Epithelial cell of prostate (primary cell): ENCODE measurements at regions not wholly inside any gene's neighbourhood (a gene's known extent, or its start where the extent isn't known, plus 50 kb on each side); places are given as distances from the start of the nearest gene placed in this dataset.

Source experiments
- DNase-seq: peaks from one replicate; pipeline ENCODE4 v3.0.0-alpha.2; 2011; ENCODE audit warnings: low read depth, low spot score
- H3K27ac ChIP-seq: fragments of 450-650 bp; 2 replicates; pipeline ENCODE4 v1.5.1; 2017; ENCODE audit warnings: mild to moderate bottlenecking

DNA sequence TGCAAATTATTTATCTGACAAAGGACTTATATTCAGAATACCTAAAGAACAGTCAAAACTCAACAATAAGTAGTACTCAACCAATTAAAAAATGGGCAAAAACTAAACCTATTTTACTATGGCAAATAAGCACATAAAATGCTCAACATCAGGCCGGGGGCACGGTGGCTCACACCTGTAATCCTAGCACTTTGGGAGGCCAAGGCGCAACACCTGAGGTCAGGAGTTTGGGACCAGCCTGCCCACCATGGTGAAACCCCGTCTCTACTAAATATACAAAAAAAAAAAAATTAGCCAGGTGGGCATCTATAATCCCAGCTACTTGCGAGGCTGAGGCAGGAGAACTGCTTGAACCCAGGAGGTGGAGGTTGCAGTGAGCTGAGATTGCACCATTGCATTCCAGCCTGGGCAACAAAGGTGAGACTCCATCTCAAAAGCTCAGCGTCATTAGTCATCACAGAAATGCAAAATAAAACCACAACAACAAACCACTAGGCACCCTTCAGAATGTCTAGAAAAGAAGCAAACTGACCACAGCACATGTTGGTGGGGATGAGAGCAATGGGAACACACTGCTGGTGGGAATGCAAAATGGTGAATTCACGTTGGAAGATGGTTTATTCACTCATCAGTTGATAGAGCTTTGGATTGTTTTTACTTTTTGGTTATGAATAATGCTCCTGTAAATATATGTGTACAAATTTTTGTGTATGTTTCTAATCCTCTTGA is 180.6 kb upstream of the SOX1 start:
- no peak overlapping the region for H3K27ac ChIP-seq
- no peak for DNase-seq

DNA sequence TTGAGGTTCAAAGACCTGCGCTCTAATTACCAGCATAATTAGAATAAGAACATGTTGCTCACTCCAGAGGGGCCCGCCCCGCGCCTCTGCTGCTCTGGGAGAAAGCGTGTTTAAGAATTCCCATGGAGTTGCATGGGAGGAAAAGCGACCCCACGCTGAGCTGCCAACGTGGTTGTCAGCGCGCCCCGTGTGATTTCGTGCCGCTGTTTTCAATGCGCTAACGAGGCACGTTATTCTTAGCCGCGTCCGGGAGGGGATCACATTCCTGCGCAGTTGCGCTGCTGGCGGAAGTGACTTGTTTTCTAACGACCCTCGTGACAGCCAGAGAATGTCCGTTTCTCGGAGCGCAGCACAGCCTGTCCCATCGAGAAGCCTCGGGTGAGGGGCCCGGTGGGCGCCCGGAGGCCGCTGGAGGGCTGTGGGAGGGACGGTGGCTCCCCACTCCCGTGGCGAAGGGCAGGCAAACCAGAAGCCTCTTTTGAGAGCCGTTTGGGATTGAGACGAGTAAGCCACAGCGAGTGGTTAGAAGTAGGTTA is 173.8 kb upstream of the SOX1 start:
- no peak overlapping the region for H3K27ac ChIP-seq

GRCh38 chr13:111893607-111894443 is 173.1 kb upstream of the SOX1 start:
- no peak for DNase-seq
- no peak overlapping the region for H3K27ac ChIP-seq

More for the DNA sequence above, 173.8 kb upstream of the SOX1 start:
- no peak for DNase-seq

GRCh38 chr13:111895896-111896821 is 170.8 kb upstream of the SOX1 start:
- DNase-seq, result no peak
- H3K27ac ChIP-seq, result no peak overlapping the region

DNA sequence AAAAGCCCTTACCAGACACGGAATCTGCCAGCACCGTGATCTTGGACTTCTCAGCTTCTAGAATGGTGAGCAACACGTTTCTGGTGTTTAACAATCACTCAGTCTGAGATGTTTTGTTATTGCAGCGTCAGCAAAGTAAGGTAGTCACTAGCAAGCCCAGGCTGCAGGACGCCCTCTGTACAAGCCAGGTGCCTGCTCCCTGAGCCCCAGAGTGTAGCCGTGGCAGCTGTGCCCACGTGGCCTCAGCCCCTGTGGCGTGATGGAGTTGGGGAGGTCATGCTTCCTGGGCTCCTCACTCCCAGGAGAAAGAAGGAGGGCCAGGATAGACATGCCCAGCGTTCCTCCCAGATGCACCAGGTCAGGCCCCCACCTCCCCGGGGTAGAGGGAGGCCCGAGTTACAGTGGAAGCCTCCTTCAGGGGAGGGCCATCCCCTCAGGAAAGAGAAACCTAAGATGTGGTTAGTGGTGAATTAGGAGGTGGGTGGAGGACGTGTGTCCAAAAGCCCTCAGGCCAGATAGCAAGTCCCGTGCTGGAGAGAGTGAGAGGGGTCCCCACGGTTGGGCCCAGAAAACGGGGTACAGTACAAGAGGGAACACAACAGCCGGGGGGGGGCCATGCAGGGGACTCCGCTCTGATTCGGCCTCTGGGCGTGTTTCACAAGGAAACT is 169.6 kb upstream of the SOX1 start:
- H3K27ac ChIP-seq, result no peak overlapping the region
- DNase-seq, result no peak

DNA sequence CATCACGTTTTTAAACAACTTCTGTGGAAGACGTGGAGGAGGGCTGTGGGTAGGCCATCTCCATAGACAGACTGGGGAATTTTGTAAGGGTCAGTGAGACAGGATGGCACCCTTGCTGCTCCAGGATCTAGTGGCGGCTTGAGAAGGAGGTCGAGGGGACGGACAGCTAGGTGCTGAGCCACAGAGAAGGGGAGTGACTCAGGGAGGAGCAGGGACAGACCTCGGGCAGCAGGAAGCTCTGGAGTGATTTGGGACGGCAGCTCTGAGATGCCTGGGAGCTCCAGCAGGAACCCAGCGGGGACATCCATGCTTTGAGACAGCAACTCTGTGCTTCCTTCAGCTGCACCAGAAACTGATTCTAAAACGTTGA is 169.1 kb upstream of the SOX1 start:
- H3K27ac ChIP-seq, result no peak overlapping the region
- no peak for DNase-seq

DNA sequence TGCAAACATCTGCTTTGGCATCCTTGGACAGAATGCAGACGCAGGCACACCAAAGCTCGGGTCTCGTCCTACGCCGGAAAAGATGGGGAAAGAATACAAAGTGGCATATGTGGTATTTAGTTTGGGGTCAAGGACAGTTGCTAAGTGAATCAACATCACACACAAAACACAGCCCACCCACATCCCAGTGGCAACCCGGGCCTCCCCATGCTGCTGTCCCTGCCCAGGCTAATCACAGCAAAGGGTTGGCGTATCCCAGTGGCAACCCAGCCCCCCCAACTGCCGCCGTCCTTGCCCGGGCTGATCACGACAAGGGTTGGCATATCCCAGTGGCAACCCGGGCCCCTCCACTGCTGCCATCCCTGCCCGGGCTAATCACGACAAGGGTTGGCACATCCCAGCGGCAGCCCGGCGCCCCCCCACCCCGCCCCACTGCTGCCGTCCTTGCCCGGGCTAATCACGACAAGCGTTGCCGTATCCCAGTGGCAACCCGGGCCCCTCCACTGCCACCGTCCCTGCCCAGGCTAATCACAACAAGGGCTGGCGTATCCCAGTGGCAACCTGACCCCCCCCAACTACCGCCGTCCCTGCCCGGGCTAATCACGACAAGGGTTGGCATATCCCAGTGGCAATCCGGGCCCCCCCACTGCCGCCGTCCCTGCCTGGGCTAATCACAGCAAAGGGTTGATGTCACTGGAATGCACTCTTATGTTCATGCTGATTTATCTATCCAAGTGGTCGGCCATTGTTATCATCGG is 167.8 kb upstream of the SOX1 start:
- DNase-seq, result no peak

GRCh38 chr13:111899714-111900389 is 167.1 kb upstream of the SOX1 start:
- no peak for DNase-seq
- H3K27ac ChIP-seq, result no peak overlapping the region

More for the DNA sequence above, 167.8 kb upstream of the SOX1 start:
- no peak overlapping the region for H3K27ac ChIP-seq

DNA sequence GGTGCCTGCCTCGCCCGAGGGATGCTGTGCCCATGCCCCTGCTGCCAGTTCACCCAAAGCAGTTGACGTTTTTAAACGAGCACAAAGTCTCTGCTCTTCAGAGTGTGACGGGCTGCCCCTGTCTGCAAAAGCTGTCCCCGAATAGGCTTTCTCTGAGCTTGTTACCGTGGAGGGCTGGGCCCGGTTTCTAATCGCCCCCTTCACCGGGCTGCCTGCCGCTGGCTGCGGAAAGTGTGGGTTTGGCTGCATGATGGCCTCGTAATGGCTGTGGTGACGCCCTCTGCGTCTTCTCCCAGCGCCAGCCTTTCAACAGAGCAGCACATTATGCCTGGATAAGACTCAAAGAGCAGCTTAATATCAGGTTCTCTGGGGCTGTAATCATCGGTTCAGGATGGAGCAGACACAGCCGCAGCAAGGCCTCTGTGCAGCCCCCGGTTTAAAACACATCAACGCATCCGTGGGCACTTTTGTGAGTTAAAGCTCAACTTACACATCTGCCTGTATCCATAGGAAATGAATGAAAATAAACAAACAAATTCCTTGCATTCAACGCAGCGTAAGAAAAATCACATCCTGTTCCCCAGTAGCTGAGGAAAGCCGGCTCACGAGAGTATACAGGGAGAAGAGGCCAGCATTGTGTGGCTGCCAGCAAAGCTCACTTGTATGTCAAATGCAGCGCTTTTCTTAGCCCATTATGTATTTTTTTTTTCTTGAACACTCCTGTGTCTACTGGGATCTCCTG is 166.4 kb upstream of the SOX1 start:
- no peak overlapping the region for H3K27ac ChIP-seq
- no peak for DNase-seq

- no peak for DNase-seq
- no peak overlapping the region for H3K27ac ChIP-seq
These were observed 165.6 kb upstream of the SOX1 start for GRCh38 chr13:111901267-111901915.

- DNase-seq, result no peak
- H3K27ac ChIP-seq, result no peak overlapping the region
These were observed 164.2 kb upstream of the SOX1 start for GRCh38 chr13:111902726-111903125.

DNA sequence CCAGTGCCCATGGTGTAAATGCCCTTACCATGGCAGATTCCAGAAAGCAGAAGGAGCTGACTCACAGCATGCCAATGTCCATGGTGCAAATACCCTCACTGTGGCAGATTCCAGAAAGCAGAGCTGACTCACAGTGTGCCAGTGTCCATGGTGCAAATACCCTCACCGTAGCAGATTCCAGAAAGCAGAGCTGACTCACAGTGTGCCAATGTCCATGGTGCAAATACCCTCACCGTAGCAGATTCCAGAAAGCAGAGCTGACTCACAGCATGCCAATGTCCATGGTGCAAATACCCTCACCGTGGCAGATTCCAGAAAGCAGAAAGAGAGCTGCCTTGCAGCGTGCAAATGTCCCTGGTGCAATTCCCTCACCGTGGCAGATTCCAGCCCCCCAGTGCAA is 163.8 kb upstream of the SOX1 start:
- no peak for DNase-seq
- H3K27ac ChIP-seq, result no peak overlapping the region

- H3K27ac ChIP-seq, result no peak overlapping the region
- DNase-seq, result no peak
These were observed 162.8 kb upstream of the SOX1 start for GRCh38 chr13:111904166-111904565.

DNA sequence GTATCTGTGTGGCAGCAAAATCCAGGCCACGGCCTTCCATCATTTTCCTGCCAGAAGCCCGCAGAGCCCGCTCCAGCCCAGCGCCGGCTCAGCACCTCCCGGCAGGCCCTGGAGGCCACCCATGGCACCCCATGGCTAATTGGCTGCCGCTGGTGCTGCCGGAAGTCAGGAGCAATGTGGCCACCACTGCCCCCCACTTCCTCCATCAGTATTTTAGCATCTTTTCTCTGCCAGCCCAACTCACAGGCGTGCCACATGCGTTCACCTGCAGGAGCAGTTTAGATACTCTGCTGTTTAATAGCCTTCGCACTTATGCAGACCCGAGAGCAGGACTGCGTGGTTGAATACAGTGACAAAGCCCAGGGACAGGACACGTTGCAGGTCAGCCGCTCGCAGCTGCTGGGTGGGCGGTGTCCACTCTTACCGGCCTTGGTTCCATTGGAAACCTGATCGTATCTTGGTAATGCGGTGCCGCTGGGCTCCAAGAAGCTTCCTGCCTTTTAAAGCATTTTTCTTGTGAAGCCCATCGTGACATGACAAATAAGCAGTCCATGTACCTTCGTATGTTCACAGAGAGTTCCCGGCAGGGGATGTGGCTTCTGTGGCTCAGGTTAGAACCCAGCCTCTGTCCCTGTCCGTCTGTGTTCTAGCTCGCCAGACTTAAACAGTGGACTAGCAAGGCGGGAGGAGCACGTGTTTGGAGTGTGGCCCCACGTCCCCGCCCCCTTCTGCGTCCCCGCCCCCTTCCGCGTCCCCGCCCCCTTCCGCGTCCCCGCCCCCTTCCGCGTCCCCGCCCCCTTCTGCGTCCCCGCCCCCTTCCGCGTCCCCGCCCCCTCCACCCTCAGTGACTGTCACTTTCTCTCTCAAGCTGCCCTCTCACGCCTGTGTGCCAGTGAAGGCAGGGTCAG is 162.0 kb upstream of the SOX1 start:
- H3K27ac ChIP-seq, result no peak overlapping the region
- DNase-seq, result no peak

DNA sequence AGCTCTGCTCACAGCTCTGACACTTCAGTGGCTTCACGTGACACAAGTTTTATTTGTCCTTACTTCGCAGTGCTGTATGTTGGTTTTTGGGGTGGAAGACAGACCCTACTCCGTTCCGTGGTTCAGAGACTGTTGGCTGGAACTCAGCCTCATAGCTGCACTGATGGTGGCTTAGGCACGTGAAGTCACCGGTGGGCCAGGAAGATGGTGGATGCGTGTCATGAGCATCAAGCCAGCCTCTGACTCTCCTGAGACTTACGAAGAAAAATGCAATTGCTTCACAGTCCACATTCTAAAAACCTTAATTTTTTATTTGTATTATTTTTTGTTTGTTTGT is 161.4 kb upstream of the SOX1 start:
- H3K27ac ChIP-seq, result no peak overlapping the region
- no peak for DNase-seq

- no peak for DNase-seq
- H3K27ac ChIP-seq, result no peak overlapping the region
These were observed 160.6 kb upstream of the SOX1 start for GRCh38 chr13:111906306-111906705.

GRCh38 chr13:111906816-111907215 is 160.1 kb upstream of the SOX1 start:
- H3K27ac ChIP-seq, result no peak overlapping the region
- no peak for DNase-seq
